Ishikawa (cell line): ENCODE measurements at regions not wholly inside any gene's neighbourhood (a gene's known extent, or its start where the extent isn't known, plus 50 kb on each side); places are given as distances from the start of the nearest gene placed in this dataset.

Experiments used
- CEBPB ChIP-seq: IDR thresholded peaks from 2 replicates; pipeline ENCODE4 v1.6.1; 2012
- EGR1 ChIP-seq: IDR thresholded peaks from 2 replicates; pipeline ENCODE4 v1.6.1; 2012
- EP300 ChIP-seq: IDR thresholded peaks from 2 replicates; pipeline ENCODE4 v1.6.1; 2012; ENCODE audit warnings: borderline replicate concordance
- REST ChIP-seq: IDR thresholded peaks from 2 replicates; pipeline ENCODE4 v1.6.1; 2012; ENCODE audit warnings: low read depth, mild to moderate bottlenecking
- TAF1 ChIP-seq: IDR thresholded peaks from 2 replicates; pipeline ENCODE4 v1.6.1; 2012; ENCODE audit warnings: low read depth, mild to moderate bottlenecking
- TCF12 ChIP-seq: IDR thresholded peaks from 2 replicates; pipeline ENCODE4 v1.6.1; 2012; ENCODE audit warnings: low read depth
- TEAD4 ChIP-seq: IDR thresholded peaks from 2 replicates; pipeline ENCODE4 v1.6.1; 2012
- YY1 ChIP-seq: IDR thresholded peaks from 2 replicates; pipeline ENCODE4 v1.6.1; 2012; ENCODE audit warnings: low read depth
- TF ChIP-seq, protein P1 (sequence below): IDR thresholded peaks from 2 replicates; pipeline ENCODE4 v1.6.1; 2012

GRCh38 chr13:111472083-111472482, 151.6 kb downstream of the TEX29 start:
- TF ChIP-seq TAF1 (no peak), REST (no peak), EP300 (no peak), TEAD4 (no peak), TCF12 (no peak), EGR1 (no peak), CEBPB (no peak), YY1 (no peak)
- TF ChIP-seq, protein P1, sequence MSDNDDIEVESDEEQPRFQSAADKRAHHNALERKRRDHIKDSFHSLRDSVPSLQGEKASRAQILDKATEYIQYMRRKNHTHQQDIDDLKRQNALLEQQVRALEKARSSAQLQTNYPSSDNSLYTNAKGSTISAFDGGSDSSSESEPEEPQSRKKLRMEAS: no peak
